T47D (cell line): ENCODE measurements at regions not wholly inside any gene's neighbourhood (a gene's known extent, or its start where the extent isn't known, plus 50 kb on each side); places are given as distances from the start of the nearest gene placed in this dataset.
"Not testable (repeated sequence)": the region's sequence is repeated elsewhere in the genome, so short reads cannot be mapped to it uniquely, and the experiment has no call there.

Experiments used
- DNase-seq, 2 experiments: peaks; one replicate each; pipeline versions ENCODE4 v3.0.0 to v3.0.0-alpha.2; 2011 to 2012; ENCODE audit warnings: low read depth in 1 of 2, low spot score in 1 of 2
- JUND ChIP-seq: IDR thresholded peaks from 2 replicates; pipeline ENCODE4 v1.6.1; 2012; ENCODE audit warnings: low read depth
- in situ Hi-C: cut with HindIII; loops from 2 replicates; pipeline ENCODE4 v1.10.0; 2016; ENCODE audit warnings: low sequenced_read_pairs, low pct_unique_long_range_greater_than_20kb

DNA sequence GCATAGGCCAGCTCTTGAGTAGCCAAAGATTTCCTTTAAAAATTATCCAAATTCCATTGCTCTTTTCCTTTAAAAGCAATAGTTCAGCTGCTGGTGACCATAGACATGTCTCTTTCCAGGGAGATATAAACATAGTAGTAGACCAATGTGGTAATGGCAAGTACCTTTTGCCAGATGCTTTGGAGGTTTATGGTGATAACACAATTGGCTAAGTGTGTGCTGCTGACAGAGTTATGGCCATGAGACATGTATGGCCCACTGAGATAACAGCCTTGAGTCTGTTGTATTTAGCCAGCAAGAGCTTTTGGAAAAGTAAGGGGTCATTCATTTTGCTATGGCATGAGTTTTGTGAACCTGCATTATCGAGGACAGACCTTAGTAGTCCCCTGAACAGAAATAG is 1146.8 kb downstream of the TUSC7 start:
- no peak for DNase-seq
- no peak for TF ChIP-seq JUND
- in situ Hi-C loops: no loop called here

DNA sequence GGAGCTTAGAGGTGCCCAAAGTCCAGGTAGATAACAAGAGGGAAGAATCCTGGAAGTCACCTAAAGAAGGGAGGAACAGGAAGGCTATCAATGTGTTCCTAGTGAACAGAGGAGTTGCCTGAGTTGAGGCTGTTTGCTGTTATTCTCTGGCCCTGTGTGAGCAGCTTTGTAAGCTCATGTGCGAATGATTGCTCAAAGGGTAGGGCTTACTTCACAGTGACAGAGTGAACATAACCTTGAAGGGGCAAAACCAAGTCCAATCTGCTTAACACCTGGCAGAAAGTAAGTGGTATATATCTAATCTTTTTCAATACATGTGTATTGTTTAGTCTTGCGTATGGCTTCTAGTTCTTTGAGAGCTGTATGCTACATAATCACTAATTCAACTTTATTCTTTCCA is 1153.6 kb downstream of the TUSC7 start:
- no peak for DNase-seq
- in situ Hi-C loops: no loop called here
- no peak for TF ChIP-seq JUND

DNA sequence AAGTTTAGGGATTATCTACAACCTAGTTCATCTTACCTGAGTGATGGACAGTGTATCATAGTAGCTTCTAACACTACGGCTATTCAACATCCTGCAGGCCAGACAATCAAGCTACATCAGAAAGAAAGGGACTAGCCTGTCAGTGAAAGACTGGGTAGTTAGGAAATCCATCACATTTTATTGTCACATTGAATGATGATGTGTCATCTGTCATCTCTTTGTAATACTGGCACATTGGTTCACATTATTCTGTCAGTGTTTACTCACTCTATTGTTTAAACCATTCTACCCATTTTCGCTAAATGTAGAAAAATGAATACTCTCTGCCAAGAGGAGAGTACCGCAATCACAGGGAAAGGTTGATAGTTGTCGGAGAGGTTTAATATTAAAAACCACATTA is 1155.8 kb downstream of the TUSC7 start:
- in situ Hi-C loops: no loop called here
- DNase-seq: no peak
- TF ChIP-seq JUND: no peak

DNA sequence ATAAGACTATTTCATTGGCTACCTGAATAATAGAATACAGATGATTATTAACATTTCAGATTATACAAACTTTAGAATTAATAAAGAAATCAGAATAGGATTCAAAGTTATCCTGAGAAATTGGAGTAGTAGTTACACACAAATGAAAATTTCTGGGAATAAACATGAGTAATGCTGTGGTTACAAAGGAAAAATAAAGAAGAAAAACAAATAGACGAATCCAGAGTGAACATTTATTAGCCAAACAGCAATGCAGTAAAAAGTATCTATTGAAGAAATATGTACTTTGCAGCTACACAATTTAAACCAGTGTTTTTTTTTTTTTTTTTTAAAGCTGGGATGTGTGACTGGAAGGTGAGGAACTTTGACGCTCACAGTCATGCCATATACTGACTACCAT is 1159.2 kb downstream of the TUSC7 start:
- no peak for DNase-seq
- in situ Hi-C loops: no loop called here
- no peak for TF ChIP-seq JUND

DNA sequence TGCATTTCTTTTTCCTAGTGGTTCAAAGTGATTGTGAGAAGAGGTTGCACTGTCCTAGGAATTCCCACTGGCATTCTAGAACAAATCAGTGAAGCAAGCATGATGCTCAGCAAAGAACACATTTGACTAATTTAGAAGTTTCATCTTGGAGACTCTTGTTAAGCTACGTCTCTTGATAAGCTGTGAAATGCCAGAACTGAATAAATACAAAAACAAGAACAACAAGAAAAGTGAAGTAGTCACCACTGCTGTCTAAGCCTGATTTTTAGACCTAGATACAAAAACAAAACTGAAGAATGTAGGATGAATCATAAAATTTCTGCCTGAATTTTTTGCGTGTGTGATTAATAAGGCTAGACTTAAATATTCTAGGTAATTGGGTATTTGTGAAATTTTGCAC is 1162.4 kb downstream of the TUSC7 start:
- no peak for DNase-seq
- in situ Hi-C loops: no loop called here
- no peak for TF ChIP-seq JUND

DNA sequence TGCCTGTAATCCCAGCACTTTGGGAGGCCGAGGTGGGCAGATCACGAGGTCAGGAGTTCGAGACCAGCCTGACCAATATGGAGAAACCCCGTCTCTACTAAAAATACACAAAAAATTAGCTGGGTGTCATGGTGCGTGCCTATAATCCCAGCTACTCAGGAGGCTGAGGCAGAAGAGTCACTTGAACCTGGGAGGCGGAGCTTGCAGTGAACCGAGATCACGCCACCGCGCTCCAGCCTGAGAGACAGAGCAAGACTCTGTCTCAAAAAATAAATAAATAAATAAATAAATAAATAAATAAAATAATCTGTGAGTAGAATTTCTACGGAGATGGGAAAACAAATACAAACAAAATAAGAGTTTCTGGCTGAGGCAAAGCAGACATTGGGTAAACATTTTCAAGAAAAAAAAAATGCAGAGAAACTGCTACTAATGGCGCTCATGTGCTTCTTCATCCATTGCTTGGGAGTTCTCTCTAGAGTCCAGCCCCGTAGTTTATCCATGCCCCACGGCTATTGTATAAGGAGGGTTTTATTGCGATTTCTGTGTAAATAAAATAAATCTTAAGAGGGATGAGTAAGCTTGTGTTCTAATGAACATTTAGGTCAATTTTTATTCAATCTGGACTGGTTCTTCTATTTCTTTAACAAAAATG is 1161.9 kb downstream of the IGSF11 start:
- in situ Hi-C loops, DNase-seq: not testable (repeated sequence)

DNA sequence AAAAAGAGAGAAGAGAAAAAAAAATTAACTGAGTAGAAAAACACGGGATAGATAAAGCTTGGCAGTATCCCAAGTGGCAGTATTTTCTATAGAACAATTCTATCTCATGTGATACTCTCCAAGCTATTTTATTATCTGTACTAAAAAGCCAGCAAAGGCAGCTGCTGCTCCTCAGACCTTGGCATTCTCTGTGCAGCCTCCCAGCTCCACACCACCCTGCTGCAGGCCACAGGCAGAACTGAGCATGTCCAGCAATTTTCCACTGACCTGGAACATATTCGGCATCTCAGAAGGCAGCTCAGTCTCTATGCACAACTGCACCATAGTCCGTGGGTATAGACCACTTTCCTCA is 1161.4 kb downstream of the IGSF11 start:
- in situ Hi-C loops: no loop called here
- TF ChIP-seq JUND: no peak
- DNase-seq: no peak

DNA sequence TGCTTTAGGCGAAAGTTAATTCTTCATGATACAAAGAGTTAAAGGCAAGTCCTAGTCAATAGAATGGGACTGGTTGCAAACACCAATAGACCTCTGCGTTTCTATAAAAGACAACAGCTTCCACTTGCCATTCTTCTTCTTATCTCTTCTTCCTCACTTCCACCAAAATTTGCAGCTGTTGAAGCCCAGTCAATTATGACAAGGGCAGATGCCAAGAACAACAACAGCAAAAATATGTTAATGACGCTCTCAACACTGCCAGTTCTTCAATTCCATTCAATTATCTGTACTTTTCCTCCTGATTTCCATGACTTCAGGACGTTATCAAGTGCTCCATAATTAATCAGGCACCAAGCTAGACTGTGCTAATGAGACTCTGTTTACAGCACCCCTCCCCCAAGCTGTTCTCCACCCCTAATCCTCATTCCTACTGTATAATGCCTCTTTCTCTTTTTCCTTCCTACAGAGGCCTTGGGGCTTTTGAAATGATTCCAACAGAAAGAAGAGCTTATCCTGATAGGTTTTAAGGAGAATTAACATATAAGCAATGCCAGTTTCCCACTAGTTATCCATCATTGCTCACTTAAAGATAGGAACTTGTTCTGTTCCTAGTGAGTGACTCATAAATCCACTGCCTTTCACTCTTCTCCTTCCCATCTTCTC is 1160.5 kb downstream of the IGSF11 start:
- no peak for DNase-seq
- TF ChIP-seq JUND: no peak
- in situ Hi-C loops: no loop called here

DNA sequence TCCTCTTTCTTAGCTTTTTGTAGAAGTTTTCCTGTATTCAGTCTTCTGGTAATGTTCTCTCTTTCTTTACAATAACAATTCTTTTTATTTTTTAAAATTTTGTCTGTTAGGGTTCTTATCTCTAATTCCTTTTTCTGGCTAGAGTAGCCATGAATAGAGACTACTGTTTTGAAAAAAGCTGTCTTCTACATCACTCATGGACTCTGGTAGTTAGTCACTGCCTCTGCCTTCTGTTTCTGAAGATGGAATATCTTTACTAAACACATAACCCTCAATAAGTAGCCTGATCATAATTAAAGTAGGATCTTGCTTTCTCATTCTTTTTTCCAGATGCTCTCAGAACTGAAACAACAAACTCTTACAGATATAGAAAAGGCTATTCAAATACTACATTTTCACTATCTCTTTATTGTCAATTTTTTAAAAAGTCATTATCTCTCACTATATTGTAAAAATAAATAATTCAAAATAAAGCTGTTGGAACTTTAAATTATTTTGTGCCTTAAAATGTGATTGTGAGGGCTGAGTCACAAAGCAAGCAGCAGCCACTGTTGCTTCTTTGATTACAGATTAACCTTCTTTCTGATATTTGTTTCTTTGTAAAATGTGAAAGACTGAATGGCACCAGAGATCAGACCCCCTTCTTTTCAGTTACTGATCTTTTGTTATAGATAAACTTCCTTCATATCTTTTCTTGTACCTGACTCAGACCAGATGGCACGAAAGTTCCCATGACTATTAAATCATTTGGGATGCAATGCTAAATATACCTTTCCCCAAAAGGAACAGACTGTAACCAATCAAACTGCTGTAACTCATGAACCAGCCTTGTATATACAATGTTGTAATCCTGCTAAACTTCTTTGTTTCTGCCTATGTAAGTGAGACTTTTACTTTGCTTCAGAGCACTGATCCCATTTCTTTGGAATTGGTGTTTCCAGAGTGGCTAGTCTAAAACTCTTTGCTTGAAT is 1159.5 kb downstream of the IGSF11 start:
- no peak for DNase-seq
- no peak for TF ChIP-seq JUND
- in situ Hi-C loops: no loop called here

DNA sequence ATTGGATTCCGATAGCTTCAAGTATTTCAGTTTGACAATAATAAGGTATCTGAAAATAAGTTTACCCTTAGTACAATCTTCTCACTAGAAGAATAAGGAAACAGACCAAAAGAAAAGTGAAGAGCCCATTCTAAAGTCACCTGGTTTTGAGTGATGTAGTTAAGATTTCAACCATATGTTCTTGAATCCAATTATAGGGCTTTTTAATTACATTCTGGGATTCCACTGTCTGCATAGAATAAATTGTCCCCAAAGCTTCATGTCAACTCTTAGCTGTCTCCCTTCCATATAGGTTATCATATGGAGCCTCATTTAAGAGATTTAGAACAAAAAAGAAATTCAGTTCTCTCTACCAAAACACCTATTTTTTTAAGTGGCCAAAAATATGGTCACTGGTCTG is 1158.8 kb downstream of the IGSF11 start:
- in situ Hi-C loops: no loop called here
- no peak for DNase-seq

DNA sequence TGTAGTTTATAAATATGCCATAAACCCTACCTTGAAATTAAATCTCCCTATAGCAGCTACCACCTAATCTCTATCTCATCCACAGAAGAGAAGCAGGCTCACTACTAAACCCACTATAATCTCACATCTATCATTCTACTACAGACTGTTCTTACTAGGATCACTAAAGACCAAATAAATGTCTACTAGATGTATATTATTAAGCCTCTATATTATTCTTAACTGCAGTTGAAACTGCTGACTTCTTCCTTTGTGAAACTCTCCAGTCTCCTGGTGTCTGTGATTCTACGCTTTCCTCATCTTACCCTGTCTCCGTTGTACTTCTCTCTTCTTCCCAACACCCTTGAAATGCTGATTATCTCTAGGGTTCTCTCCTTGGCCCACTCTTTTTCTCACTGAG is 1154.0 kb downstream of the IGSF11 start:
- in situ Hi-C loops: no loop called here
- DNase-seq: no peak
- TF ChIP-seq JUND: no peak

More for the DNA sequence above, 1158.8 kb downstream of the IGSF11 start:
- no peak for TF ChIP-seq JUND

DNA sequence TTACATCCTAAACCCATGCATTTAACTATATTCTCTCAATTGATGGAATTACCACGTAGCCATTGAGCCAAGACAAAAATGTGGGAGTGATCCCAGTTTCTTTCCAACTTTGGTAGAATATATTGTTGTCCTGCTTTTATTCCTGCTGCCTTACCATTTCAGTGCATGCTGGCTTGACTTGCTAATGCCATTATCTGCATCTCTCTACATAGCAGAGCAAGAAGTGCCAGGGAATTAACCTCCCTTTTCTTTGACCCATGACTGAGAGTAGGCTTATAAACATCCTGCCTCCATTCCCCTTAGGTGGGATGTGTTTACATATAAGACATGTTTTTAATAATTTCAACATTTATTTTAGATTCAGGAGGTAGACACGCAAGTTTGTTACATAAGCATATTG is 1153.4 kb downstream of the IGSF11 start:
- in situ Hi-C loops: no loop called here
- no peak for TF ChIP-seq JUND
- no peak for DNase-seq

DNA sequence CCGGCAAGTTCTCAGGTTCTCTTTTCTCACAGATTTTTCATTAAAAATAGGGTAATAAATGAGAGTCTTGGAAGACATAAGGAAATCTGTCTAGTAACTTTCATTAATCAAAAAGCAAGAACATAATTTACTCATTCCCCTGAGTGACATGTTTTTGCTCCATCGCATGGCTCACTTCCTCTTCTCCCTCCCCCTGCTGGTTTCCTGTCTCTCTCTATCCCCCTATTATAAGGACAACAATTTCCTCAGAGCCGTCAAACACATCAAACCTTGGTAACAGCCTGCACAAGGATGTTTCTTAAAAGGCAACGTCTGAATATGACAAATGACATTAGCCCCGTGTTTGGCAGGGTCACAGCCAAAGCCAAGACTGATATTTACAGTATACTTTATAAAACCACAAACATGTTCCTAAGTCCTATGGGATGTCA is 1149.6 kb downstream of the IGSF11 start:
- no peak for DNase-seq
- in situ Hi-C loops: no loop called here
- TF ChIP-seq JUND: no peak
